GM19324 (cell line): ENCODE measurements at regions not wholly inside any gene's neighbourhood (a gene's known extent, or its start where the extent isn't known, plus 50 kb on each side); places are given as distances from the start of the nearest gene placed in this dataset.

Source experiments
- ATAC-seq: cut with Tn5 transposase; IDR thresholded peaks from one replicate; pipeline ENCODE4 v1.9.1; 2021; ENCODE audit warnings: mild to moderate bottlenecking, moderate library complexity; ENCODE audit not compliant: unreplicated experiment, low FRiP score

- no peak for ATAC-seq
These were observed 153.3 kb upstream of the KCNN2 start for GRCh38 chr5:114208588-114208987.

DNA sequence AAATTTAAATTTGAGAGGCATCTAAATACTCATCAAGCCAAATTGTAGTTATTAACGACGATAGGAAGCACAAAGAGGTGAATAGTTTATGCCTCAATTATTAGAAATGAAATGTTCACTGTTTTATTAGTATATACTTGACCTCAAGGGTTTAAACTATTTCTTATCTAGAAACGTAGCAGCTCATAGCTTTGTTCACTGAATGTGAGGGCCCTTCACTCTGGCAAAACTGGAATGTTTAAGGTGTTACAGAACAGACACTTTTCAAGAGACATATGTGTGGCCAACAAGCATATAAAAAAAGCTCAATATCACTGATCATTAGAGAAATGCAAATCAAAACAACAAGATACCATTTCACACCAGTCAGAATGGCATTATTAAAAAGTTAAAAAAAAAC is 151.2 kb upstream of the KCNN2 start:
- no peak for ATAC-seq

DNA sequence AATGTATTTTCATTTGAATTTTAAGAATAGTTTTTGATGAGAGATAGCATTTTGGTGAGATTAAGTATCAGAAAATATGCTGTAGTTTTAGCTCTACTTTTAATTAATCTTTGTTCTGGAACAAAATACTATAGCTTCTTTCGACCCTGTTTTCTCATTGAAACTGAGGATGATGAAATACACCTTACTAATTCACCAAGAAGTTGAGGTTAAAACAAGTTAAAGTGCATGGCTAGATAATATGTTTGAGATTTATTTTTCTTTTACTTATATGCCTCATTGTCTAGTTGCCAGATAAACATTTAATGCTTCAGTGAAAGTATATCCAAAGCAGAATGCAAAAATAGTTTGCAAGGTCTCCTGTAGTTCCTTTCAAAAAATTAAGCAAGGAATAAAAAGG is 140.1 kb upstream of the KCNN2 start:
- no peak for ATAC-seq

DNA sequence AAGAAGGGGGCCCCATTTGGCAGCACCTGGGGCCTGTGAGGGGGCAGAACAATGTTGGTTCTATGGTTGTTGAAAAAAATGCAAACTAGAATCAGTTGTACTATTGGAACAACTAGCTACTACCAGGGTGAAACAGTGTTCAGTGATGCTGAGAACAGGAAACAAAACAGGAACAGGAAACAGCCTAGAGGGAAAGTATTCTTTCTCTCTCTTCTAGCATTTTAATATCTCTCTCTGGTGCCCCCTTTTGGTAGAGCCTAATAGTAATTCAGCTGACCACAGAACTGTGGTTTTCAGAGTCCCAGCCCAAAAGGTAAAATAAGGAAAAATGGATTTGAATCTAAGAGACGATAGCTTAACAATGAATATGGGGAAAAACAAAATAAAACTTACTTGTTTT is 138.0 kb upstream of the KCNN2 start:
- no peak for ATAC-seq

- no peak for ATAC-seq
These were observed 124.1 kb upstream of the KCNN2 start for GRCh38 chr5:114237766-114238165.

- ATAC-seq, result no peak
These were observed 123.0 kb upstream of the KCNN2 start for GRCh38 chr5:114238771-114239313.

DNA sequence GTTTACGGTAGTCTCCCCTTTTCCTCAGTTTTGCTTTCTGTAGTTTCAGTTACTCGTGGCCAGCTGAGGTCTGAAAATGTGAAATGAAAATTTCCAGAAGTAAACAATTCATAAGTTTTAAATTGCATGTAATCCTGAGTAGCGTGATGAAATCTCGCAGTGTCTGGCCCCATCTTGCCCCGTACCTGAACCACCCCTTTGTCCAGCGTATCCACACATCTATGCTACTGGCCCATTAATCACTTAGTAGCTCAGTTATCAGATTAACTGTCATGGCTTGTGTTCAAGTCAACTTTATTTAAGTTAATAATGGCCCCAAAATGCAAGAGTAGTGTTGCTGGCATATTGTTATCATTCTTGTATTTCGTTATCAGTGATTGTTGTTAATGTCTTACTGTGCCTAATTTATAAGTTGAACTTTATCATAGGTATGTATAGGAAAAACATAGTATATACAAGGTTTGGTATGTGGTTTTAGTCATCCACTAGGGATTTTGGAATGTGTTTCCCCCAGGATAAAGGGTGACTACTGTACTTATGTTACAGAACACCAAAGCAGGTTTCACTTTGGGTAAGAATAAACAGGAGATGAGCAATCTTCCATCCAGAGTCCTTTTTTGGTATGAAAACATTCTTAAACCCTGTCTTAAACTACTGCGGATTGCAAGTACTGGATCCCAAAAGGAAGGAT is 118.4 kb upstream of the KCNN2 start:
- no peak for ATAC-seq

- ATAC-seq, result no peak
These were observed 117.9 kb upstream of the KCNN2 start for GRCh38 chr5:114243972-114244317.

DNA sequence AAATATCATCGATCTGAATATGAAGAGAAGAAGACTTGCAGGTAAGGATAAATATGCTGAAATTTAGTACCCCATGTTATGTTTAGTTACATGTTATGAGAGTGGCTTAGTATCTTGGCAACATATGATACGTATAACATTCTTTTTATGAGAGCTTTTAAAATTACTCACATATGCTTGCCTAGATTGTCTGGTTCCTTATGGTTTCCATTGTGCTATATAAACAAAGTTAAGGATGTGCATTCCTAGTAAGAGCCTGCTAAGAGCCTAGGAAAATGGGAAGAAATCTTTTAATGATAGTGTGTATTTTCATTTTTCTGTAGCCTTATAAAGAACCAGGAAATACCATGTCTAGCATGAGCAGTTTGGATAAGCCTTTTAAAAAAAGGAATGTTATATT is 112.0 kb upstream of the KCNN2 start:
- no peak for ATAC-seq

DNA sequence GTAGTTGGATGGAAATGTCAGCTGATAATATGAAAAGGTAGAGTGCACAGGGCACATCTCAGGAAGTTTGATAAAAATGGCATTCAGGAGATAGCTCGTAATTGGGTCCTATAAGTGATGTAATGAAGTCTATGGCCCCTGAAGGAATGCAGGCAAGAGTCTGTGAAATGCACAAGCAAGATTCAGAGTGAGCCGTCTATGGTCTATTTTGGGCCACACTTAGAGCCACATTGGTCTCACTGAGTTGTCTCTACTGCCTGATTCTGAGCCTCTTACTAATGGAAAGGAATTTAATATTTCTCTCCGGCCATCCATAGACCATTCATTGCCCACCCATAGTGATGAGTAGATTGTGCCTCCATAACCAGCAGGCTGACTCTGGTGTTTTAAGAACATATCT is 111.3 kb upstream of the KCNN2 start:
- ATAC-seq, result no peak

GRCh38 chr5:114252226-114252625 is 109.6 kb upstream of the KCNN2 start:
- no peak for ATAC-seq

GRCh38 chr5:114255260-114255659 is 106.6 kb upstream of the KCNN2 start:
- ATAC-seq, result no peak

GRCh38 chr5:114261989-114262388 is 99.9 kb upstream of the KCNN2 start:
- no peak for ATAC-seq

DNA sequence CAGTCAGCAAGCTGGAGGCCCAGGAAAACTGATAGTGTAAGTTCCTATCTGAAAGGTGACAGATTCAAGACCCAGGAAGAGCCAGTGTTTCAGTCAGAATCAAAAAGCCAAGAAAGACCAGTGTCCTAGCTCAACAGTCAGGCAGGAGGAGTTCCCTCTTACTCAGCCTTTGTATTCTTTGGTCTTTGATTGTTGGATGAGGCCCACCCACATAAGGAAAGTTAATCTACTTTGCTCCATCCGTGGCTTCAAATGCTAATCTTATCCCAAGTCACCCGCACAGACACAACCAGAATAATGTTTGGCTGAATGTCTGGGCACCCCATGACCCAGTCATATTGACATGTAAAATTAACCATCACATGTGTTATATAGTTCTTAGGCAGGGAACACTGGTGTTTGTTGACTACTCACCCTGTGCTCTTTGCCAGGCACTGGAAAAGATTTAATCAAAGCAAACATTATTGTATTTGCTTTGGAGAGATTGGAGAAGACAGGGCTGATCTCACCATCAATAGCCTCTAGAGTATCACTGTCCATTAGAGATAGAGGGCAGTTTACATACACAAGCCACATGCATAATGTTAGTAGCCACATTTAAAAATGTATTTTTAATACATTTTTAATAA is 96.3 kb upstream of the KCNN2 start:
- ATAC-seq, result no peak

GRCh38 chr5:114266374-114266773 is 95.5 kb upstream of the KCNN2 start:
- ATAC-seq, result no peak

- no peak for ATAC-seq
These were observed 65.7 kb upstream of the KCNN2 start for GRCh38 chr5:114296191-114296590.

- no peak for ATAC-seq
These were observed 64.0 kb upstream of the KCNN2 start for GRCh38 chr5:114297915-114298314.

DNA sequence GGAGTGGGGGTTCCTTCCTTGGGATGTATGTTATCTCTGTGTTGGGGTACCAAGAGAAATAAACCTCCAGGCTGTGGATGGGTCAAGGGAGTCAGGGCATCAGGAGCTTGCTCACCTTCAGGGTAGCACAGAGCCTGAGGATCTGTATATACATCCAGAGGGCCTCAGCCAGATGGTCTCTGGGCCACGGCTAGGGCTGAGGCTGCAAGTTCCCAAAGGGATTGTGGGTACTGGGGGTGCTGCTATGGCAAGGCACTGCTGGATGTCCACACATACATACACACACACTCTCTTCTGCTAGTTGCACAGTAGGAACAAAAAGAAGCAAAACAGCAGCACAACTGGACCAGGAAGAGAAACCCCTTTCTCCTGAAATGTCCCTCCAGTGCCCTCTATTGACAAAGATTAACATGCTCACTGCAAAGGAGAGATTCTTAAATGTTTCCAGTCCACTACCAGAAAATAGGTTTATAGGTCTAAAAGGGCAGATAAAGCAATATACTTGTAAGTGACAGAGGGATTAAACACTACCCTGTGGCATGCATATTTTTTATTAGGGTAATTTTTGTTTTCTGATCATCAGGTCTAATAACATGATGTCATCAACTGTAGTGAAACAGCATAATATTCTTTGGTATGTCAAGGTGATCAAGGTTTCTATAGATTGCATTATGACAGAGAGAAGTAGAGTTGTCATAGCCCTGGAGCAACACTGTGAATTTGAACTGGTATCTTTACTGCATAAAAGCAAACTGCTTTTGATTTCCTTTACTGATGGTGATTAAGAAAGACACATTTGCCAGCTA is 56.3 kb upstream of the KCNN2 start:
- no peak for ATAC-seq

DNA sequence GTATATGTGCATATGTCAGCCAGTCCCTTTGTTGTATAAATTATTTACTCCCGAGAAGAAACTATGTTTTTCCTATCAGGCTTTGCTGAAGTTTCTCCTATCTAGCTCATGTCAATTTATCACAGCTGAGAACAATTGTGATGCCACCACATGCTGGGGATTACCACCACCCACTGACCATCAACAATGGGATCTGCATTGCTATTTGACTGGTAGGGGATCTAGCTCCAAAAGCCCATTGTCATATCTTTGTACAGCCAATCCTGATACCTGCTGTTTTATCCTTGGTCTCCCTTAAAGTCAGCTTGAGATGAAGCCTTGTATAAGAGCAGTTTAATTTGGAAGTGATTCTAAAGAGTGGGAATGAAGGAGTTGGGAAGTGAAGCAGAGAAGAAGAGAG is 53.9 kb upstream of the KCNN2 start:
- no peak for ATAC-seq

DNA sequence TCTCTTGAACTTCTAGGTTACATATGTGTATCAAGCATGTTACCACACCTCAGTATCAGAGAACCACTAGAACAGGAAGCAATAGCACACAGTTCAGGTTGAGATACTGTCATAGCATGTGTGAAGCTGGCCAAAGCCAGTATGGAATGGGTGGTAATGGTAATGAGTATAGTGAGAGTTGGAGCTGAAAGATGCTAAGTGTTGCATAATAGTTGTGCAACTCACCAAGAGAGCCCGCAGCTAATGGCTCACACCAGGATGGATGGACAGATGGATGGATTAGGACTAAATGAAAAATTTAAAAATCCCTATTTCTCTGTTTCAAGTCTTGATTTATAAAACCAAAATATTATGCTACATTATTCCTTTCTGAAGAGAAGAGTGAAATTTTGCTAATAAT is 53.4 kb upstream of the KCNN2 start:
- ATAC-seq, result no peak

- no peak for ATAC-seq
These were observed 51.2 kb upstream of the KCNN2 start for GRCh38 chr5:114310666-114311065.

- no peak for ATAC-seq
These were observed 50.6 kb upstream of the KCNN2 start for GRCh38 chr5:114311281-114311680.
